NCI-H82 treated with DMSO at 0.1 percent for 48 hours (cell line): ENCODE measurements at regions not wholly inside any gene's neighbourhood (a gene's known extent, or its start where the extent isn't known, plus 50 kb on each side); places are given as distances from the start of the nearest gene placed in this dataset.

Experiments used
- DNase-seq: peaks from one replicate; lab custom pipeline; 2025; ENCODE audit not compliant: unreplicated experiment; lab: John Stamatoyannopoulos, UW

GRCh38 chr13:29934531-29935308, 84.3 kb upstream of the UBL3 start:
- DNase-seq: no peak

DNA sequence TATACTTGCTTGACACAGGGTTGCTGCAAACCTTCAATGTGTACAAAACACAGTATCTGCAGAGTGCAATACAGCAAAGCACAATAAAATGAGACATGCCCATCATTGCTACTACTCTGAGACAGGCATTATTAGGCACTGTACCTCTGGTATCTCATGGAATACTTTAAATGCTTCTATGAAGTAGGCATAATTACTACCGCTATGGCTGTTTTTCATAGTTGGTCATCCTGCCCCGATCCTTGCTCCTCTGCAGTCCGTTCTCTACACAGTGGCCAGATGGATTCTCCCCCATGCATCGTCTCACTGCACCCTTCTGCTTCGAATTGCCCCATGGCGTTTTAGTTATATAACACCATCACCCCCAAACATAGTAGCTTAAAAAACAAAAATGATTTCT, 83.0 kb upstream of the UBL3 start:
- no peak for DNase-seq

GRCh38 chr13:29931696-29932095, 81.3 kb upstream of the UBL3 start:
- DNase-seq: no peak

GRCh38 chr13:29929062-29929847, 78.8 kb upstream of the UBL3 start:
- no peak for DNase-seq

GRCh38 chr13:29926098-29926476, 75.7 kb upstream of the UBL3 start:
- DNase-seq: no peak

DNA sequence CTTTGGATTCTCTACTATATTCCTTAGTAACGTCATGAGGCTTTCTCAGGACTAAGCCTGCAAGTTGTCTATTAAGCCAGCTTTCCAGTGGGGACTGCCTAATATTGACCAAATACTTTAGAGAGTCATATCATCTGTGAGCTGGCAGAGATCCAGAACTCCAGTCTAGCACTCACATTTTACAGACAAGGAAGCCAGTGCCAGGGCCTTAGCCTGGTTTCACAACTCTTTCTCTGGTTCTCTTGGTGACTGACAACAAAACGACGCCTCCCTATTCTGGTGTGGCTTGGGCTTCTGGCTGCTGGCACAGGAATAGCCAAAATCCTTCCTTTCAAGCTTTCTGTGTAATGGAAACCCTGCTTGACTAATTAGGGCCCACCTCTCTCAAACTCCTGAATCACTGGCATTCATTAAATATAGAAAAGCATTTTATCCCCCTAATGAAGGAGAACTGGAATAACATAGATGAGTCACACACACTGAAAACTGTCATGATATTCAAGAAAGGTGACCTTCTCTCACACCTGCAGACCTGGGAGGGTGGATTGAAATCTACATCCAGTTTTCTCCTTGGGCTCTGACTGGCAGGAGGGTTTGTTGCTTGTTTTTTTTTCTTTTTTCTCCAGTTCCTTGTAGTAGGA, 75.2 kb upstream of the UBL3 start:
- no peak for DNase-seq

DNA sequence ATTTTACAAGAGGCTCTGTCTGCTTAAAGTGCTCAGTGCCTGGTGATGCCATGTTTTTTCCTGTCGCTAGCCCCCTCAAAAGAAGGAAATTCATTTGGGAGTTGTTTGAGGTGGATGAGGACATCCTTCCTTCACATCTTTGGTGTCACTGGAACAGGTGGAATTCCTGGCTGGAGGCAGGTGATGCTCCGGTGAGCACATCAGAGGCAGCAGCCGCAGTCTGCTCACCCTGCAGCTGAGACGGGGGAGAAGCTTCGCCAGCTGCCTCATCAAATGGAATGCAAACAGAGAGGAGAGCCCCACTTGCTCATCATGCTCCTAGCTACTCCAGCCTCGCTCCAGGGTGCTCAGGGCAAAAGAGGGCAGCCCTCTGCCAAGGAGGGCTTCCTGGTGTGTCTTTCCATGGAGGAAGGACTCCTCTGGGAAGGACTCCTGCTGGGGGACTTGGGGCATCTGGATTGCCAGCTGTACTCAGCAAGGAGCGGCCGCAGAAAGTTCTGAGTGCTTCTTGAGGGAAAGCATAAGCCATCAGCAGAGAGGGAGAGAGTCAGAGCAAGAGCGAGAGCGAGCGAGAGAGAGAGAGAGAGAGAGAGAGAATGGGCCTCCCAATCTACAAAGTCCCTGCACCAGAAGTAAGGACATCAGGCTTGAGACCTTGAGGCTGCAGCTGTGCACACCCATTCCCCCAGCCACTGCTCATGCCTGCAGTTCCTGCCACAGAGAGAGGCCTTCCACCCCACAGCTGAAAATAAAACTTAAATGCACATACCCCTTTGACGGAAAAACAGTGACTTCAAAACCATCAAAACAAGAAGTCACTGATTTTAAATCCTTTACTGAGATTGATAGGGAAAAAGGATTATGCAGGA, 74.3 kb upstream of the UBL3 start:
- DNase-seq: no peak

DNA sequence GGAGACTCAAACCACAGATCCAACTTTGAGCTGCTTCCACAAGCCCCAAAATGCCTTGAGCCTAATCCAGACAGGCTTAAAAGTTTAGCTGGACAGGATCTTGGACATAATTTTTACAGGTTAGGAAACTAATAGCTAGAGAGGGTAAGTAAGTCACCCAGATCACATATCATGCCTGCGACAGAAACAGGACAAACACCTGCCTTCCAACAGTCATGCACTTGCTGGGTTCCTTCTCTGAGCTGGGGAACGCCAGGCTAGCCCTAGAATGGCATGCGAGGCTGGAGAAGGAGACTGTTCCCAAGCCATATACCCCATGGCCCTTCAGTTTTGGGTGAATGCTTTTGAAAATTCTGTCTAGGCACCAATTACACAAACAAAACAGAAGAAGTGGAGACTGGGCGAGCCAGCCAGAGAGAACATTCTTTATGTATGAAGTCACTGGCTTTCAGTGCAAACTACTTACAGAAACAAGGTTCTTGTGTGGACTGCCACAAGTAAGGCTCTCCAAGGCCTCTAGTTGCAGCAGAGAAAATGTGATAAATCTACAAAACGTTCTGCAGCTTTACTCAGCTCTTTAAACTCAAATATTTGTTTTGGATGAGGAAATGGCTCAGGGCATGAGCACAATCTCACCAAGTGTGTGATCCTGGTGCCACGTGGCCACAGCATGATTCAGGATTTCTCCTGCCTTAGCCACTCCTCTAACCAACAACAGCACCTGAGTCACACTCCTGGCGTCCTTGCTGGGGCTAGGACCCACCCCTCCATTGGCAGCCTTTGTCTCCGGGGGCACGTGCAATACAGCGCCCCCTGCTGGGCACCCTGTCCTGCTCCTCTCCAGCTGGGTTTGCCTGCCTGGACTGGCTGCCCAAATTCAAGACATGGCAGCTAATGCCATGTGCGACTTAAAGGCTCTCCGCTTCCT, 73.4 kb upstream of the UBL3 start:
- DNase-seq: no peak

DNA sequence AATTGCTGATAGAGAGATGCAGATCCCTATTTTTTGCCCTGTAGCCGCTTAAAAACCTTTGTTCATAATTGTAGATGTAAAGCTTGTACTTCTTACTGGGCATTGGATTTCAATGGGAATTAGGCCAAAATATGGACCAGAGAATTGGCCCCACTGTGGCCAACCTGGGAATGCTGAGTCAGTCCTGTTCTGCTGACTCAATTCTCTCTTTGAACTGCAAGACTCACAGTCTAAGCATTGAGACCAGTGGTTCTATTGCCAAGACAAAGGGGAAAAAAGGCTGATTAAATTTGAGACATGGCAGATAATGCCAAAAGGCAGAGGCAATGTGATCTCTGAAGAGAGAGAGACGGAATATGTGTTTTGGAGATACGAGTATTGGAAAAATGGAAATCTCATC, 72.5 kb upstream of the UBL3 start:
- no peak for DNase-seq

GRCh38 chr13:29922281-29922821, 71.9 kb upstream of the UBL3 start:
- DNase-seq: no peak

- DNase-seq: no peak
Measured at GRCh38 chr13:29921542-29921941, 71.1 kb upstream of the UBL3 start.

GRCh38 chr13:29920025-29920643, 69.7 kb upstream of the UBL3 start:
- no peak for DNase-seq

DNA sequence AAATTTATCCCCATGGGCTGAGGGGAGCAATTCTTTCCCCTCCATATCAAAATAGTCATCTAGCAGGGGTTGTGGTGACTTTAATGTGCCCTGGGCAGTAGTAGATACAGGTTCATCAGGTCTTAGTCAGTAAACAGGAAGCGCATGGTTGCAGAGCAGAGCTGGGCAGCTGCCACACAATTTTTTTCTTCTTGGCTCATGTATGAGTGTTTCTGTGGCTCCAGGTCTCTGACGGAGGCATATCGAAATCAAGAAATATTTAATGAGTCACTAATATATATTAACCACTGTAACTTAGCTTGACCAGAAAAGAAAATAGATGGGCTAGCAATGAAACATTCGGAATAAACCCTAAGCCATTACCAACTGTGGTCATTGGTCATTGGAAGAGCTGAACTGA, 68.4 kb upstream of the UBL3 start:
- DNase-seq: no peak

DNA sequence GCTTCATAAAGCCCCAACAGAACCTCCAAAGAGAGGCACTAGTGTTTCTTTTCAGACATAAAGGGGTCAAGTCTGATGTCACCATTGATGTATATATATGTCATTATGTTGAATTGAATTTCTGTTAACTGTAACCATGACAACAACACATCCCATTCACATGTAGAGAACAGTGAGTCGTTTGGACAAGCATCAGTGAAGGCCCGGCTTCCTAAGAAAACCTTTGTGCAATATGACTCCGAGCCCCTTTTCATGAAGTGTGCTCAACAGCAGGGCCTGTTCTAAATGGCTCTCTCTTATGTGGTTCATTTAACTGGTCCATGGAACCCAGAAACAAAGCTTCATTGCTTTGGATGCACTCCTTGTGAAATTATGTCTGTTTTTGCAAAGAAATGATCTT, 67.2 kb upstream of the UBL3 start:
- DNase-seq: no peak

- no peak for DNase-seq
Measured at GRCh38 chr13:29914581-29914980, 64.2 kb upstream of the UBL3 start.

DNA sequence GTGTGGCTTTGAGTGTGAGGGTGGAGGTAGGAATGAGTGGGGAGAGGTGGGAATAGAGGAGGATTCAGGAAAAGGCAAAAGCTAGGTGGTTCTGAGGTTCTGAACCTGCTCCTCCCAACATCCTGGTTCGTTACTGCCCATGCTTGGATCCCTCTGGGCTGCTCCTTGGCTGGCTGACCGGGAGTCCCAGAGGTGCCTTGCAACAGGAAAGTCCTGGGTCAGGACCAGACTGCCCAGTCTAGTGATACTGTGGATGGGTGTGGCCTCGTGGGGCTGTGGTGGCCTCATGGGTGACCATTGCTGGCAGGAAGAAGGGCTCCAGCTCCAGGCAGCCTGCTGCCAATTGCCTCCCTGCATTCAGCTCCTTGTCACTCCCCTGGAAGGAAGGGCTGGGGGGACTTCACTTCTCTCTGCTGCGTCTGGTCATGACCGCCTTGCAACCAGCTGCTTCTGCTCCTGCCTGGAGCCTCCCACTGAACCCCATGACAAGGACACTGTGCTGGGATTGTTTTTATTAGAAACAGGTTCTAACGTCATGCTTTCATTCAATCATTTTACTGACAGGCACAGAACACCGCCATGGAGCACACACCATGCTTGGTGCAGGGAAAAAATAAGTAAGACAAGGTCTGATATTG, 61.5 kb upstream of the UBL3 start:
- DNase-seq: no peak

- DNase-seq: no peak
Measured at GRCh38 chr13:29909975-29910674, 59.7 kb upstream of the UBL3 start.

DNA sequence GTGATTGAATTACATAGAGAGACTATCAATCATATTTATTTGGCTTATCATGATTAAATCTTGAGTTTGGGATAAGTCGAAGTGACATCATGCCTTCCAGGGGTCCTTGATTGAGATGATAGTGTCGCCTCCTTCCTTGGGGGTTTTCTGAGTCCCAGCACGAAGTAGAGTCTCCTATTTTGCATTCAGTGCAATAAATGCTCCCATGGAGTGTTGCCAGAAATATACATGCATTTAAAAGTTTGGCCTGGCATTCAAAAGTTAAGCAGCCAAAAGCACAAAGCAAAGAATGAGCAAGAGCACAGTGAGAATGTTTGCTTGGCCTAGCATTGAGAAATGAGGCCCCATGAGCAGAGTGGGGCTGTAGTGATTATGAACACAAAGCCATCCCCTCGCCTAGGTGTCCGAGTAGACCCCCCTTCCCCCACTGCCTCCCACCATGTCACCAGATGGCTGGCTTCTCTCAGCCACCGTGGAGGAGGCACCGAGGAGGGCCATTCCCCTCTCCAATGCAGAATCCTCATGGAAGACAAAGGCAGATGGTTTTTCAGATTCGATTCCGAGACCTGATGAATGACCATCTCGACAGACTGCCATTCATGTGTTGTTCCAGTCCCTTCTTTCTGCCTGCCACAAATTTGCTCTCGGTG, 58.8 kb upstream of the UBL3 start:
- no peak for DNase-seq
